ENCODE measurements at regions not wholly inside any gene's neighbourhood (a gene's known extent, or its start where the extent isn't known, plus 50 kb on each side); places are given as distances from the start of the nearest gene placed in this dataset.

- TF ChIP-seq EP300 (IDR thresholded peaks at IDR 0.05) (no peak), CTCF (IDR thresholded peaks at IDR 0.05) (no peak)
Measured at GRCh38 chr6:141321493-141322347, 811.0 kb upstream of the GJE1 start.
